SKM-1 (cell line): ENCODE measurements at regions not wholly inside any gene's neighbourhood (a gene's known extent, or its start where the extent isn't known, plus 50 kb on each side); places are given as distances from the start of the nearest gene placed in this dataset.

Experiments
- DNase-seq: peaks from one replicate; lab custom pipeline; 2025; ENCODE audit not compliant: unreplicated experiment; lab: John Stamatoyannopoulos, UW

- no peak for DNase-seq
Observed at GRCh38 chr13:62593804-62594203, 1178.2 kb upstream of the PCDH20 start.

GRCh38 chr13:62583466-62583865 lies 1167.8 kb upstream of the PCDH20 start:
- no peak for DNase-seq

GRCh38 chr13:62578402-62578801 lies 1162.8 kb upstream of the PCDH20 start:
- no peak for DNase-seq

- no peak for DNase-seq
Observed at GRCh38 chr13:62564770-62565169, 1149.1 kb upstream of the PCDH20 start.

- no peak for DNase-seq
Observed at GRCh38 chr13:62563251-62563650, 1147.6 kb upstream of the PCDH20 start.

GRCh38 chr13:62556978-62557377 lies 1141.3 kb upstream of the PCDH20 start:
- DNase-seq, result no peak

- no peak for DNase-seq
Observed at GRCh38 chr13:62551588-62551987, 1135.9 kb upstream of the PCDH20 start.

- DNase-seq, result no peak
Observed at GRCh38 chr13:62544928-62545327, 1129.3 kb upstream of the PCDH20 start.

GRCh38 chr13:62537593-62537992 lies 1121.9 kb upstream of the PCDH20 start:
- DNase-seq, result no peak

- no peak for DNase-seq
Observed at GRCh38 chr13:62525652-62526051, 1110.0 kb upstream of the PCDH20 start.

- DNase-seq, result no peak
Observed at GRCh38 chr13:62524498-62524897, 1108.8 kb upstream of the PCDH20 start.

GRCh38 chr13:62524061-62524460 lies 1108.4 kb upstream of the PCDH20 start:
- no peak for DNase-seq

GRCh38 chr13:62512194-62513141 lies 1096.8 kb upstream of the PCDH20 start:
- no peak for DNase-seq

- no peak for DNase-seq
Observed at GRCh38 chr13:62510906-62511655, 1095.4 kb upstream of the PCDH20 start.

GRCh38 chr13:62502588-62502987 lies 1086.9 kb upstream of the PCDH20 start:
- no peak for DNase-seq

- DNase-seq, result no peak
Observed at GRCh38 chr13:62489731-62490130, 1074.1 kb upstream of the PCDH20 start.

- no peak for DNase-seq
Observed at GRCh38 chr13:62483774-62484173, 1068.1 kb upstream of the PCDH20 start.

GRCh38 chr13:62482351-62482750 lies 1066.7 kb upstream of the PCDH20 start:
- no peak for DNase-seq

- no peak for DNase-seq
Observed at GRCh38 chr13:62473944-62474237, 1058.2 kb upstream of the PCDH20 start.

- DNase-seq, result no peak
Observed at GRCh38 chr13:62473190-62473943, 1057.7 kb upstream of the PCDH20 start.

GRCh38 chr13:62453761-62454160 lies 1038.1 kb upstream of the PCDH20 start:
- DNase-seq, result no peak

GRCh38 chr13:62450759-62451158 lies 1035.1 kb upstream of the PCDH20 start:
- DNase-seq, result no peak
